GM19023 (cell line): ENCODE measurements at regions not wholly inside any gene's neighbourhood (a gene's known extent, or its start where the extent isn't known, plus 50 kb on each side); places are given as distances from the start of the nearest gene placed in this dataset.

Source experiments
- ATAC-seq: cut with Tn5 transposase; IDR thresholded peaks from one replicate; pipeline ENCODE4 v1.9.1; 2021; ENCODE audit warnings: mild to moderate bottlenecking, moderate library complexity; ENCODE audit not compliant: unreplicated experiment

DNA sequence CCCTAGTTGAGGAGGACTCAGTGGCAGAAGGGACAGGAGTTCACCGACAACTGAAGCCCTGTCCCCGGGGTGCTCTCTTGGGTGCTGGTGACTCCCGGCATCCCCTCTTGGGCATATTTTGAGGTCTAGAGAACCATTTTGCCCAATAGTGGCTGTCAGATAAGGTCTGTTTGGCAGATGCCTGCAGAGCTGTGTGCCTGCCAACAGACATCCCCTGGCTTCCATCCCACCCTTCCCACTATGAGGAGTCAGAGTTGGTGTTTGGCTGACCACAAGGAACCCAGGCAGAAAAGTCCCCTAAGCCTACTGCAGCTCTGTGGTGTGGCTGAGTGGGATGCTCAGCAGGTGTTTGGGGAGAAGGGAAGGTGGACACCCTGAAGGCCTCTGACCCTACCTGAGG, 207.0 kb downstream of the AUH start:
- ATAC-seq: no peak

DNA sequence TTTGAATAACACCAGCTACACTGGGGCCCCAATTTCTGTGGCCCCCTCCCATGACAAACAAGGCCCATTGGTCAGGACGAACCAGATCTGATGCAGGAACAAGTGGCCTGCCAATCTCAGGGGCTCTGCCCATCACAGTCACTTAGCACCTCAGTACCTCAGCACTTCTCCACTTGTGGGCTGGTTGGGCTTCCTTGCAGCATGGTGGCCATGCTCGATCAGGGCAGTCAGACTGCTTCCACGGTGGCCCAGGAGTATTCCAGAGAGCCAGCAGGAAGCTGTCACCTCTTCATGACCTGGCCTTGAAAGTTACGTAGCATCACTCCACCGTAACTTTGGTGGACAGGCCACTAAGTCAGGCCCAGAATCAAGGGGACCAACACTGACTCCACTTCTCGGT, 206.5 kb downstream of the AUH start:
- no peak for ATAC-seq

DNA sequence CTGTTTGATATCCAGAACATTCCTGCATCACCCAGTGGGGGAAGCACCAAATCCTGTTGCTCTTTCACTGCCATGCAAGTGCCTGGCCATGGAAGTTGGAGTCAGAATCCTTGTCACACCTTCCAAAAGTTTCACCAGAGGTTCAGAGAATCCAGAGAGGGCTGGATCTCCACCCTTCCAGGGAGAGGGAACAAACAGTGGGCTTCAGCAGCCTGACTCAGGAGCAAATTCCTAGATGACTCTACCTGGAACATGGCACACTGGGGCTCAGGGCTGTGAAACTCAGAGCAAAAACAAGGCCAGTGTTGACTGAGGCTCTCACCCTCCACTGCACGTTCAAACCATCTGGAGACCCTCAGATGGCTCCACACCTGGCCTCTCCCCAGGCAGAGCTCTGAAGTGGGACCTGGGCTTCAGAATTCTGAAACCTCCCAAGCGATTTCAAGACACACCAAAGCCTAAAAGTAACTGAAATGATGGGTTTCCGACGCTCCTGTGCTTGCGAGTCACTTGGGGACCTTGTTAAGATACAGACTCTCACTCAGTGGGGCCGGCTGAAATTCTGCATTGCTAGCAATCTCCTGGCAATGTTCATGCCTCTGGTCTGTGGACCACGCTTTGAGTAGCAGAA, 205.9 kb downstream of the AUH start:
- no peak for ATAC-seq

DNA sequence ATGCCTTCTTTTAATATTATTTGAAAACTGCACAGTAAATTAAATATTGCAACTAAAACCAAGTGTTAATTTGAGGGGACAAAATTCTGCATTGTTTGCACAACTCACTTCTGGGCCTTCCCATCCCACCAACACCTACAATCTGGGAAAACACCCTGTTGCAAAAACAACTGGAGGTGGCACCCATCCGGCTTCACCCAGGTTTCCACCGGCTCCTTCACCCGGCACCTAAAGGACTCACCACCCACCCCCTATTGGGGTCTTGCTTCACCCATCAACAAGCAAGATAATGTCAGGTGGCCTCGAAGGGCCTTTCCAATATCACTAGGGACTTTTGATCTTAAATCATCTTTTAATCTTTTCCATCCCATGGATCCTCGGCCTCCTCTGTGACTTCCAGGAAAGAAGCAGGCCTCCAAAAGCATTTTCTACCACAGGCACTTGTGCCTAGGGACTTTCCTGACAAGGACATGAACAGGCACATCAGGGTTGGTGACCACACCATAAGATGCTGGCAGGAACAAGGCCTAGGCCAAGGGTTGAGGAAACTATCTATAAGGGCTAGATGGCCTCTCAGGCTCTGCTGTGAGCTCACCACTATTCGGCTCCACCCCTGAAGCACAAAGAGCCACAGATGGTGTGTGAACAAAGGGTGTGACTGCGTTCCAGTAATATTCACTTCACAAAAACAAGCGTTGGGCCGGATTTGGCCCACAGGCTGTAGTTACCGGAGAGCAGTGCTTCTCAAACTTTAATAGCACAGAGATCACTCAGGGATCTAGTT, 205.1 kb downstream of the AUH start:
- no peak for ATAC-seq

DNA sequence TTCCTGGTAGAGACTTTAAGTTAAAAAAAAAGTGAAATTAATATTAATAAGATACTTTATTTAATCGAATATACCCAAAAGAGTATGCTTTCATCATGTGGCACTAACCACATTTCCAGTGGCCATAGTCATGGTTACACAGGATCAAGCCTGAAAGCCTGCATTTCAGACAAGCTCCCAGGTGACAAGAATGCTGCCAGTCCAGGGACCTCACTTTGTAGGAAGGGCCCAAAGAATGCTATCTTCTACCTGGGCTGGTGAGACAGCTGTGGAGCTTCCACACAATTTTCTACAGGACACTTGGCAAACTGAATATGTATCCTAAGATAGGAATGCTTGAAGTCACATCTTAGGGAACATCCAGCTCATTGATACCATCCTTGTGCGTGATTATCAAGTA, 203.8 kb downstream of the AUH start:
- no peak for ATAC-seq

DNA sequence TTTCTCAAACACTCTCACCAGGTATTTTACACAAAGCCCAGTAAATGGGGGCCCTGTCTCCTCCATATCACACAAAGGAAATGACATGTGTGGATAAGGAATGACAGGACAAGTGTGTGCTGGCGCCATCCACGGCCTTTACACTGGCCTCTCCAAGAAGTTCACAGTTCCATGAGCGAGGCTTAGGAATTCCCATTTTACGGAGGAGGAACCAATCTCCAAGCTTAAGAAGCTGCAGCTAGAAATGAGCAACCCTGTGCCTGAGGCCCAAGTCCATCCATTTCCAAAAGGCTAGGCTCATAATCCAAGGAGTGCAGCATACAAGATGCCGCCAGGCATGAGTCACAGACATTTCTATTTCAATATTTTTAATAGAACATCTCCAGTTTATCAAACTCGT, 203.4 kb downstream of the AUH start:
- no peak for ATAC-seq

DNA sequence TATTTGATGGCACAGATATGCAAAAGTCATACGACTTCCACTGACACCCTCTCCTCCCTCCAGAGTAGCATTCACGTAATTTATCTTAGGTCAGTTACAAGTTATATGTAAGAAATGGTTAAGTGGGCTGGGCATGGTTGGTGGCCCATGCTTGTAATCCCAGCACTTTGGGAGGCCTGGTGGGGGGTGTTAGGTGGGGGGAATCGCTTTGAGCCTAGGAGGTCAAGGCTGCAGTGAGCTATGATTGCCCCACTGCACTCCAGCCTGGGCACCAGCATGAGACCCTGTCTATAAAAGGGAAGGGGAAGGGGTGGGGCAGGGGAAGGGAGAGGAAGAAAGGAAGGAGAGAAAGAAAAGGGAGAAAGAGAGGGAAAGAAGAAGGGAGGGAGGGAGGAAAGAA, 202.8 kb downstream of the AUH start:
- no peak for ATAC-seq

DNA sequence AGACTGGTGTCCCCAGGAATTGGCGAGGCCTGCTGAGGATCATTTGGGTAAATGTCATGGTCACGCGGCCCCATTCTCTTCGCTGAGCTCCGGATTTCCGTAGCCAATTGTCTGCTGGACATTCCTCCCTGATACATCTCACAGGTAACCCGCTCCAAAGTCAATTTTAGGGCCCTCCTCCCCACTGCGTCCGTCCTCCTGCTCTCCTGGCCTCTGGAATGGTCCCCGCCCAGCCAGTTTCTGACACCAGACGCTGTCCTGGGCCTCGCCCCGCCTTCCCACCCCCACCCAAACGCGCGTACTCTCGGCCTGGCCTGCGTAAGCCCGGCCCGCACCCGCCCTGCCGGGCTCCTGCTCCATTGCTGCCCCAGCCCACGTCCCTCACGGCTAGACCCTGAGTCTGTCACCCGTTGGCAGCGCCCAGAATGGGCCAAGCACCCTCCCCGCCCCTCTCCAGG, 202.0 kb downstream of the AUH start:
- ATAC-seq: no peak

DNA sequence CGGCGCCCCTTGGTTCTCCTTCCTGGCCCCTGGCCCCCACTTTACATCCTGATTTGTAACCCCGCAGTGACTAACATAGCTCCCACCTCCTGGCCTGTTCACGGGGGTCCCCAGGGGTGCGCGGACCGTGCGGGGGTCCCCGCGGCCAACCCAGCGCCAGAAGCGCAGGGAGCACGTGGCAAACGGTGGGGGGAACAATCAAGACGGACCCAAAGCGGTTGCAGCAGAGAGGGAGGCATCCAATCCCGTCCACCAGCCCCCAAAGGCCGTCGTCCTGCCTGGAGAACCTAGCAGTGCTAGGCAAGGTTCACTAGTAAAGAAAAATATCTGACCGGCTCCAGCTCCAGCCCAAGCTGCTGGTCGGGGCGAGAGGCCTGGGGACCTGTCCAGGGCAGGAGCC, 201.5 kb downstream of the AUH start:
- no peak for ATAC-seq

DNA sequence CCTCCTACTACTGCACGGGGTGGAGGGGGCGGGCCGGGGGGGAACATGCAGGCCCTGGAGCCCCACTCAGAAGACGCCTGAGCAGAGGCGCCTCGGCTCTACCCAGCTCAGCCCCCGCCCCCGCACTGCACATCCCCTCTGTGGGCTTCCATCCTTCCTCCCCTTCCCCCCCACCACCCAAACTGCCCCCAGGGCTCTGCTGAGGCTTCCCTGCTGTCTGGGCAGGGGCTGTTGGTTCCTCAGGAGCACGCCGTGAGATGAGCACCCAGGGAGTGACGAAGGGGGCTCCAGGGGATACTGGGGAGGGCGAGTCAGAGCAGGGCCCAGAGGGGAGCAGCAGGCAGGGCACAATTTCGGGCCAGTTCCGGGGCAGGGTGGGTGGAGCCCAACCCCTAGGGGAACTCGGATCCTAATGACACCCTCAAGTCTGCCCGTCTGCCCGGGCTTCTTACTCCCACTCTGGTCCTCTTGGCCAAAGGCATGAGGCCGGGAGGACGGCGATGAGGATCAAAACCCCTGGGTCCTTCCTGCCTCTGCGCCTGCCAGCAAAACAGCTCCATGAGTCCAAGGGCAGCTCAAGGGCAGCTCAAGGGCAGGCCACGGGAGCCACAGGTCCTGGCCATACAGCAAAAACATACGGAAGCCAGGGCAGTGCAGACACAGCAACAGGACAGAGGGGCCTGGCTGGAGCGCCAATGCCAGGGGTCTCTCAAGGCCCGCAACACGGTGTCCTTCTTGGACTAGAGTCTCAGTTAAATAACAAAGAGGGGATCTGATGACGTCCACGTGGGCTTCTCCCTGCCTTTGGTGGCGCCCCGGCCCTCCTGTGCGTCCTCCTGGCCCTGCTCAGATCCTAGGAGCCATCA, 200.9 kb downstream of the AUH start:
- ATAC-seq: no peak

DNA sequence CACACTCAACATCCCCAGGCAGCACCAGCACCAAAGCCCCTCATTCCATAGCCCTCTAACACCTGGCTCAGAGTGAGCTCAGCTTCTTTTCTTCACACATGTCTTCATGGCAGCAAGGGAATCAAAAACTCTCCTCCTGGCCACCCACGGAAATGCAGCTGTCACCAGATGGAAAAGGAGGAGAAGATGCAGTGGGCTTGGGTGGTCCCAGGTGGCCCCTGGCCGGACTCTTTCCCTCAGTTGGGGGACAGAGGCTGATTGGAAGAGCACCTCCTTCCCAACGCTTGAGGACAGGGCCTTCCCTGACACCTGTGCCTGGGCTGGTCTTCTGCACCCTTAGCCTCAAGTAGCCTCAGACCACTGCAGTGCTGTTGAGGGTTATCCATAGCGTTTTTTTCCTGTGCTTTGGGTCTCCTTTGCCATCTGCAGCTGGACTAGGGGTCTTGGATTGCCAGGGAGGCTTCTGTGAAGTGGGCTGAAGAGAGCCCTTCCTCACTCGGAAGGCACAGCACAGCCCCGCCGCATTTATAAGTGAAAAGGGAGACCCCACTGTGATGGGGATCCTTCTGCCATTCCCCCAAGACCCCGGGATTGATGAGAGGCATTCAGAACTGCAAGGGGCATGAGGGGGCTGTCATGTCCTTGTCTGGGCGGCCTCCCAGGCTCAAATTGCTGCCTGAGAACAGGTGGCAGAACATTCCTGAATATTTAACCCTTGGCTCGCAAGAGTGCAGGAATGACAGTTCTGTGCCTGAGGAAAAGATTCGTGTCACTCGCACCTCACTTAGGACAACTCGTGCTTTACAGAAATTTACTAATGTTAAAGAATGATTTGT, 200.0 kb downstream of the AUH start:
- no peak for ATAC-seq

DNA sequence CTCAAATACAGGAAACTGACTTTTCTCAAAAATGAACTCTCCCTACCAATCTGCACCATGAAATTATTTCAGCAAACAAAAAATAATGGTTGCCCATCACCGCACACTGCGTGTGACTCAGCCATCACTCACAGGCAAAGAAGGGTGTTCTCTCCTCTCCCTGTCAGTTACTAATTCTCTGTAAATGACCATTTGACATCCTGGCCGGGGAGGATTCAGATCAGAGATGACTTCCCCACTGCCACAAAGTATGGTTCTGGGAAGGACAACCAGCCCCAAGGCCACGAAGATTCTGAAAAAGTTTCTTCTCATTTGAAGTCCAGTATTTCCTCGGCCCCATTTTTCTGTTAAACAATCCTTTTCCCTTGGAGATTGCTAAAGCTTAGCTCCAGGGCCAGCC, 199.4 kb downstream of the AUH start:
- peak; percentile 11 for ATAC-seq

DNA sequence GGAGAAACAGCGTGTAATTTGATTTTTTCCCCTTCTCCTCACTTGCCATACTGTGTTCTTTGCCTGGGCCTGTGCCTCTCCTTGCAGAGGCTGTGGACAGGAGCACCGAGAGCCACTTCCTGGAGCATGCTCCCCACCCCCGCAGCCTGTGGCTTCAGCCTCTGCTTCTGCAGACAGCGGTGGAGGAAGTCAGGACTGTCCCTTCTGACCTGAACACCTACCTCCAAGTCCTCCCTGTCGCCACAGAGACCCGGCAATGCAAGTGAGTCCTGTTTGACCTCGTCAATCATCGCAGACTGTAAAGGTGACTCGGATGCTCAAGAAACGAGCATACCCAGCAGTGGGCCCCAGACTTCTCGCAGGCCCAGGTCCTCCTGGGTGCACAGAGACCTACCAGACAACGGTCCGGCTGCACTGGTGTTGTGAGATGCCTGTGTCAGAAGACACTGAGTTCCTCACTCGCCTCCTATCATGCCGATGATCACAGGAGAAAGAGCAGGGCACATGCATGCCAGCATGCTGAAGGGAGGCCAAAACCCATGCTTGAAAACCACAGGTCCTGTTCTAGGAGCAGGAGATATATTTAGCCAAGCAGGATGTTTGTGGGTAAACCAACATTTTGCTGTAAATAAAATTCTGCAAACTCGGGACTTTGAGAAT, 198.8 kb downstream of the AUH start:
- ATAC-seq: peak; percentile 73

DNA sequence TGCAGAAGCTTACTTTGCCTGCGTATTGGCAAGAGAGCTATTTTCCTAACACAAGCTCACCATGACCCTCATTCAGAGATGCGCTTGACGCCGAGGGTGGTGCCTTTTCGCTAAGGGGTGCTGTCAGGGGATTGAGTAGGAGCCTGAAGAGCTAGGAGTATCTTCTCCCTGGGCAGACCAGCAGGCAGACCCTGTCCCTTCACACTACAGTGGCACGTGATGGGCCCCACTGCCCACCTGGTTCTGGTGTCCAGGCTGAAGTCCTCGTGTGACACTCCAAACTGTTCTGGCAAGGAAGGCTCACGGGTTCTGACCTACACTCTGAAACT, 198.3 kb downstream of the AUH start:
- no peak for ATAC-seq

DNA sequence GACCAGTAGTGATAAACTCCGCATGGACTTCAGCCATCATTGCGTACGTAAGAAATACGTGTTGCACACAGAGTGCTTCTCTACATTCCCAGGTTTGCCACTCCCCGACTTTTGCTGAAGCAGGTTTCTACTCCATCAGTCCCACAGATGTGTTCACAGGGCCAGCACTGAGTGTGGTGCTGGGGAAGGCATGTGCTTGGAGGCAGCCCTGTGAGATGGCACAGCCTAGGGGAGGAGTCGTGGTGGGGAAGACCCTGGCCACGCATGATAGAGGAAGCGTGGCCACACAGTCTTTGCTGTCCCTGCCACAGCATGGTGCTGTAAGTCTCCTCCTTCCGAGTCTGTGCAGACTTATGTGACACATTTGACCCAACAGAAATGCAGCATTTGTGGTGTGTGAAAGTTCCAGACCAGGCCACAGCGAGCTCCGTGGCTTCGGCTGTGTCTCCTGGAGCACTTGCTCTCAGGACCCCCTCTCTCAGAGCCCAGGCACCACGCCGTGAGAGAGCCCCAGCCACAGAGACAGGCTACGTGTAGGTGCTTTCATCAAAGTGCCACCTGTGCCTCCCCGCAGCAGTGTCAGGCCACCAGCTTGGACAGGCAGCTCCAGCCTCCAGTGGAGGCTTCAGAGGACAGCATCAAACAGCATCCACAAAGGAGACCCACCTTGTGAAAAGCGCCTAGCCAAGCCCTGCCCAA, 197.8 kb downstream of the AUH start:
- no peak for ATAC-seq
